Thyroid gland (tissue), 4 donors: ENCODE measurements at regions not wholly inside any gene's neighbourhood (a gene's known extent, or its start where the extent isn't known, plus 50 kb on each side); places are given as distances from the start of the nearest gene placed in this dataset.

Experiments
- POLR2A ChIP-seq, 2 donors: fragments of 450-650 bp; IDR thresholded peaks; one replicate each; pipeline ENCODE4 v1.6.1; 2017; ENCODE audit warnings: antibody characterized with exemption in 2 of 2, mild to moderate bottlenecking in 2 of 2, moderate library complexity in 1 of 2
- TF ChIP-seq, protein P1 (sequence below), 6 experiments: fragments of 200-600 bp in 3 of 6; fragments of 450-650 bp in 3 of 6; sonication (generic) in 3 of 6; IDR thresholded peaks; one replicate each; pipeline ENCODE4 v1.5.1; 2016 to 2019; ENCODE audit warnings: antibody characterized with exemption in 6 of 6, mild to moderate bottlenecking in 2 of 6, inconsistent platforms in 1 of 6, moderate library complexity in 1 of 6

DNA sequence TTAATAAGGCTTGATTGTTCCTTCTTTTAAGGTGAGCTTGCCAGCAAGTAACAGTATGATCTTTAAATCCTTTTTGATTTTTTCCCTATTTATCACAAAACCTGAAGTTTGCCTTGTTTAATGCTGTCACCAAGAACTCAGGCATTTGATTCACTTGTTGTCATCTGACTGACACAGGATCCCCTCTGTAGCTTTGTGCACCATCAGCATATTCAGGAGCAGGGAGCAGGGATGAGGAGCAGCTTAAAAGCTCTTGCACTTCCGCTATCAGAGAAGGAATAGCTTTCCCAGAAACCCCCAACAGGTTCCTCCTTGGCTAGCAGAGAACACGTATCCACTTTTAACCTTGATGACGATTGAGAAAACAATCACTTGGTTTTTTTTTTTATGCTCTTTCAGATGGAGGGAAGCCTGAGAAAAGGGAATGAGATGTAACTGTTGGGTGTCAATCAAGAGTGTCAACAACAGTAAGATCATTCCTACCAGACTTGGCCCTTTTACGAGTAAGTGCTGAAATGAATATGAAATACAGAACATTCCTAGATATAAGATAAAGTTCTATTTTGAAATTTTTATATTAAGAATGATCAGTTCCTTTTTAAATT lies 433.1 kb upstream of the CDH18 start:
- TF ChIP-seq POLR2A (IDR thresholded peaks at IDR 0.05): no peak
- TF ChIP-seq, protein P1, sequence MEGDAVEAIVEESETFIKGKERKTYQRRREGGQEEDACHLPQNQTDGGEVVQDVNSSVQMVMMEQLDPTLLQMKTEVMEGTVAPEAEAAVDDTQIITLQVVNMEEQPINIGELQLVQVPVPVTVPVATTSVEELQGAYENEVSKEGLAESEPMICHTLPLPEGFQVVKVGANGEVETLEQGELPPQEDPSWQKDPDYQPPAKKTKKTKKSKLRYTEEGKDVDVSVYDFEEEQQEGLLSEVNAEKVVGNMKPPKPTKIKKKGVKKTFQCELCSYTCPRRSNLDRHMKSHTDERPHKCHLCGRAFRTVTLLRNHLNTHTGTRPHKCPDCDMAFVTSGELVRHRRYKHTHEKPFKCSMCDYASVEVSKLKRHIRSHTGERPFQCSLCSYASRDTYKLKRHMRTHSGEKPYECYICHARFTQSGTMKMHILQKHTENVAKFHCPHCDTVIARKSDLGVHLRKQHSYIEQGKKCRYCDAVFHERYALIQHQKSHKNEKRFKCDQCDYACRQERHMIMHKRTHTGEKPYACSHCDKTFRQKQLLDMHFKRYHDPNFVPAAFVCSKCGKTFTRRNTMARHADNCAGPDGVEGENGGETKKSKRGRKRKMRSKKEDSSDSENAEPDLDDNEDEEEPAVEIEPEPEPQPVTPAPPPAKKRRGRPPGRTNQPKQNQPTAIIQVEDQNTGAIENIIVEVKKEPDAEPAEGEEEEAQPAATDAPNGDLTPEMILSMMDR (IDR thresholded peaks at IDR 0.05): no peak
